WERI-Rb-1 (cell line): ENCODE measurements at regions not wholly inside any gene's neighbourhood (a gene's known extent, or its start where the extent isn't known, plus 50 kb on each side); places are given as distances from the start of the nearest gene placed in this dataset.

Source experiments
- DNase-seq: peaks from one replicate; pipeline ENCODE4 v3.0.0-alpha.2; 2020
- H3K27ac ChIP-seq: fragments of 250-450 bp; sonication (Bioruptor Pico); 2 replicates; pipeline ENCODE4 v1.5.1; 2020; ENCODE audit warnings: mild to moderate bottlenecking, moderate library complexity
- H3K27me3 ChIP-seq: fragments of 250-450 bp; sonication (Bioruptor Pico); 2 replicates; pipeline ENCODE4 v1.5.1; 2021; ENCODE audit warnings: mild to moderate bottlenecking, low read depth, moderate library complexity; ENCODE audit not compliant: insufficient read depth, severe bottlenecking
- H3K36me3 ChIP-seq: fragments of 250-450 bp; sonication (Bioruptor Pico); 2 replicates; pipeline ENCODE4 v1.5.1; 2020; ENCODE audit warnings: mild to moderate bottlenecking, moderate library complexity
- H3K4me3 ChIP-seq: 2 replicates; pipeline ENCODE4 v1.5.1; 2011; ENCODE audit warnings: low read depth, mild to moderate bottlenecking, control low read depth, low read length
- H3K9me3 ChIP-seq: fragments of 250-450 bp; sonication (Bioruptor Pico); 2 replicates; pipeline ENCODE4 v1.5.1; 2021; ENCODE audit warnings: mild to moderate bottlenecking, moderate library complexity; ENCODE audit not compliant: severe bottlenecking
- TF ChIP-seq, protein P1 (sequence below): IDR thresholded peaks from 2 replicates; pipeline ENCODE4 v1.5.1; 2011; ENCODE audit warnings: low read depth, mild to moderate bottlenecking, control low read depth, inconsistent platforms, low read length

- Histone ChIP-seq H3K4me3 (no peak overlapping the region), H3K36me3 (no peaks in the 10 kb centered on the region), H3K27me3 (no peaks in the 10 kb centered on the region), H3K9me3 (no peaks in the 10 kb centered on the region), H3K27ac (no peak overlapping the region)
- DNase-seq: no peak
- TF ChIP-seq, protein P1, sequence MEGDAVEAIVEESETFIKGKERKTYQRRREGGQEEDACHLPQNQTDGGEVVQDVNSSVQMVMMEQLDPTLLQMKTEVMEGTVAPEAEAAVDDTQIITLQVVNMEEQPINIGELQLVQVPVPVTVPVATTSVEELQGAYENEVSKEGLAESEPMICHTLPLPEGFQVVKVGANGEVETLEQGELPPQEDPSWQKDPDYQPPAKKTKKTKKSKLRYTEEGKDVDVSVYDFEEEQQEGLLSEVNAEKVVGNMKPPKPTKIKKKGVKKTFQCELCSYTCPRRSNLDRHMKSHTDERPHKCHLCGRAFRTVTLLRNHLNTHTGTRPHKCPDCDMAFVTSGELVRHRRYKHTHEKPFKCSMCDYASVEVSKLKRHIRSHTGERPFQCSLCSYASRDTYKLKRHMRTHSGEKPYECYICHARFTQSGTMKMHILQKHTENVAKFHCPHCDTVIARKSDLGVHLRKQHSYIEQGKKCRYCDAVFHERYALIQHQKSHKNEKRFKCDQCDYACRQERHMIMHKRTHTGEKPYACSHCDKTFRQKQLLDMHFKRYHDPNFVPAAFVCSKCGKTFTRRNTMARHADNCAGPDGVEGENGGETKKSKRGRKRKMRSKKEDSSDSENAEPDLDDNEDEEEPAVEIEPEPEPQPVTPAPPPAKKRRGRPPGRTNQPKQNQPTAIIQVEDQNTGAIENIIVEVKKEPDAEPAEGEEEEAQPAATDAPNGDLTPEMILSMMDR: no peak
These were observed 227.0 kb downstream of the CPE start for GRCh38 chr4:165605811-165606210.

- H3K27me3 ChIP-seq: no peaks in the 10 kb centered on the region
- no peaks in the 10 kb centered on the region for H3K36me3 ChIP-seq
- DNase-seq: no peak
- no peaks in the 10 kb centered on the region for H3K9me3 ChIP-seq
- no peak overlapping the region for H3K27ac ChIP-seq
- TF ChIP-seq, protein P1: no peak
- H3K4me3 ChIP-seq: no peak overlapping the region
These were observed 227.8 kb downstream of the CPE start for GRCh38 chr4:165606465-165607205.

- TF ChIP-seq, protein P1: no peak
- H3K27ac ChIP-seq: no peak overlapping the region
- H3K36me3 ChIP-seq: no peaks in the 10 kb centered on the region
- H3K27me3 ChIP-seq: no peaks in the 10 kb centered on the region
- H3K4me3 ChIP-seq: no peak overlapping the region
- no peaks in the 10 kb centered on the region for H3K9me3 ChIP-seq
- DNase-seq: no peak
These were observed 230.8 kb downstream of the CPE start for GRCh38 chr4:165609653-165610052.

- no peak overlapping the region for H3K27ac ChIP-seq
- H3K36me3 ChIP-seq: no peaks in the 10 kb centered on the region
- no peaks in the 10 kb centered on the region for H3K9me3 ChIP-seq
- no peaks in the 10 kb centered on the region for H3K27me3 ChIP-seq
- TF ChIP-seq, protein P1: no peak
- no peak overlapping the region for H3K4me3 ChIP-seq
- no peak for DNase-seq
These were observed 232.1 kb downstream of the CPE start for GRCh38 chr4:165610679-165611437.

DNA sequence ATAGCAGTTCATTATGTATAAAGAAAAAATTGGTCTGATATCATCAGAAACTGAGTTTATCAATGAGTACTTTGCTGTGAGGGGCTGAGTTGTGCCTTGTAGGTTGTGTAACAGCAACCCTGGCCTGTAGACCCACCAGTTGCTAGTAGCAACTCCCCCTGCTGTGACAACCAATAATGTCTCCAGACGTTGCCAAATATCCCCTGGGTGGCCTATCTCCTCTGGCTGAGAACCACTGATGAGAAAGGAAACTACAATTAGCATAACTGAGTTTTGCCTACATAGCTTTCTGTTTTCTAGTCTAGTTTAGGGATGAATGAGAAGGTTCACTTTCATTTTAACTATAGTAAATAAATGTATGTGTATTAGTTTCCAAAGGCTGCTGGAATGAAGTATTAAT is 234.1 kb downstream of the CPE start:
- no peak overlapping the region for H3K4me3 ChIP-seq
- TF ChIP-seq, protein P1: no peak
- H3K36me3 ChIP-seq: no peaks in the 10 kb centered on the region
- no peak overlapping the region for H3K27ac ChIP-seq
- no peaks in the 10 kb centered on the region for H3K27me3 ChIP-seq
- DNase-seq: no peak
- no peaks in the 10 kb centered on the region for H3K9me3 ChIP-seq
